ENCODE measurements at regions not wholly inside any gene's neighbourhood (a gene's known extent, or its start where the extent isn't known, plus 50 kb on each side); places are given as distances from the start of the nearest gene placed in this dataset.
A peak's percentile ranks its signal among the peaks of the same experiment; 100 is the strongest.

DNA sequence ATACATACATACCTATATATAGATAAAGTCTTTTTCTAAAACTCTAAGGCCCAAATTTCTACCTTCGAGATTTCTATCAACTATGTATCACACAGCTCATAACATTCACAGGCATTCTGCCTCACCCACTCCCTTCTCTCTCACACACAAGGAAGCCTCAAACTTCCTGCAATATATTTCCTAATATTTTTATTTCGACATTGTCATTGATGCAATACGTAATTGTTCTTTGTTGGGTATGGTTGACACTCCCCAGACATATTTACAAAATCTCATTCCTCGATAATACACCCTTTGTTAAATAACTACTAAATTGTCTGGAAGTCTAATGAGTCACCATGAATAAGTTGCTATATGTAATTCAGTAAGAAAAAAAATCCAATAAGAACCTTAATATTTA lies 143.5 kb downstream of the HNRNPD start:
- no peak for TF ChIP-seq CTCF (IDR thresholded peaks at IDR 0.05)

DNA sequence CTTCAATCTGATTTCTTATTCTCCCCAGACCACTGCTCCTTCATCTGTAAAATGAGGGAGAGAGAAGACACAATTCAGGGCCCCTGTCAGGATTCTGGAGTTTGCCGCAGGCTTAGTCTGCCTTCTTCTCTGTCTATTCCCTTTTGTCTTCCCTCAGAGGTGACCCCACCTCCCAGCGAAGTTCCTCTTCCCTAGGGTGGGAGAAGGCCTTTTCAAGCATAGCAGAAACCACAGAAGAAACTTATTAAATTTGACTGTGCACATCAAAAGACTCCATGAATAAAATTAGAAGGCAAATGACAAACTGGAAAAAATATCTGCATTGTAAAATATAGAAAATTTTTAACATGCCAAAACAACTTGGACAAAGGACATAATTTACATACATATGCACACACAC lies 148.8 kb downstream of the HNRNPD start:
- TF ChIP-seq CTCF (IDR thresholded peaks at IDR 0.05) = no peak

DNA sequence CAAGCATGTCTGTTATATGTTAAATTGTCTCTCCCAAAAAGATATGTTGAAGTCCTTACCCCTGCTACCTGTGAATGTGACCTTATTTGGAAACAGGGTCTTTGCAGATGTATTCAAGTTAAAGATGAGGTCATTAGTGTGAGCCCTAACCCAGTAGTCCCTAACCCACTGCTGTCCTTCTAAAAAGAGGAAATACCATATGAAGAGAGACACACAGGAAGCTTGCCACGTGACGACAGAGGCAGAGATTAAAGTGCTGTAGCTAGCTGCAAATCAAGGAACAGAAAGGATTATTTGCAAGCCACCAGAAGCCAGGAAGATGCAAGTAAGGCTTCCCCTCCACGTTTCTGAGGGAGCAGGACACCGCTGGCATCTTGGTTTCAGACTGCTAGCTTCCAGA lies 150.1 kb downstream of the HNRNPD start:
- no peak for TF ChIP-seq CTCF (IDR thresholded peaks at IDR 0.05)

DNA sequence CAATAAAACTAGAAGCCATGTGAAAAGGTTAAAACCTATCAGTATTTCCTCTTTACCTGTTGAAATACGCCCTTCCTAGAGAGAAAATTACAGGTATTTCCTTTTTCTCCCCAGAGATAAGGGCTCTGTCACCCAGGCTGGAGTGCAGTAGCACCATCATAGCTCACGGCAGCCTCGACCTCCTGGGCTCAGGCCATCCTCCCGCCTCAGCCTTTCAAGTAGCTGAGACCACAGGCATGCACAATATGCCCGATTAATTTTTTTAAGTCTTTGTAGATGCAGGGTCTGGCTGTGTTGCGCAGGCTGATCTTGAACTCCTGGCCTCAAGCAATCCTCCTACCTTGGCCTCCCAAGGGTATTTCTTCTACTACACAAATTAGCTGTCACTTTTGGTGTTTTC lies 154.4 kb downstream of the HNRNPD start:
- no peak for TF ChIP-seq CTCF (IDR thresholded peaks at IDR 0.05)

DNA sequence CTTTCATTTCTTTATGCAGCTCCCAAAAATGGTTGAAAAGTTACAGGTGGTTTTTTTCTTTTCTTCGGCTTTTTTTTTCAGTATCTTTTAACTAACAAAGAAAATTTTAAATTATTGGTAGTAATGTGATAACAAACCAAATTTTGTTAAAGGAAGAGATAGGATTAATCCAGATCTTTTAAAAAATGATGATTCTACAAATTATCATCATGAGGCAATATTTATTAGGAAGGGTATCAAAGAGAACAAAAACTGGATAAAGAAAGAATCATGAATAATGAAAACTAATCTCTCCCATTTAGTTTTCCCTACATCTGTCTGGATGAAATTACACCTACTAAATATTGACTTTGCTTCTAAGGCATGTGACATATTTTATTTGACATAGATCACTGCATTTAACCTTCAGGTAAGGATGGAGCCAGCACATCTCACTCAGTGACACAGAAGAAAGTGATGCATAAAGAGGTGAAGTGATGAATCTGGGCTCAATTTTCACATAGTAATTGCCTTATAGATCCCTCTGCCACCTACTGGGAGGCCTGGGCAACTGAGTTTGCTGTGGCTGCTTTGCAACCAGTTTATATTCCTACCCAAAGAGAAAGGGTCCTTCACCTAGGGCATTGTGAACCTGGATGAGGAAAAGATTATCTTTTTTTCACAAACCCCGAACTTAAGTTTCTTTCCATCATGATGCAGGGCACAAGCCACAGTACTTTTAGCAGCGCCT lies 155.6 kb downstream of the HNRNPD start:
- TF ChIP-seq CTCF (IDR thresholded peaks at IDR 0.05) = peak; percentile 32; the same call in 1 of the 2 replicates

GRCh38 chr4:82216219-82216618 lies 157.6 kb downstream of the HNRNPD start:
- no peak for TF ChIP-seq CTCF (IDR thresholded peaks at IDR 0.05)

- no peak for TF ChIP-seq CTCF (IDR thresholded peaks at IDR 0.05)
Measured at GRCh38 chr4:82215800-82216199, 158.0 kb downstream of the HNRNPD start.

DNA sequence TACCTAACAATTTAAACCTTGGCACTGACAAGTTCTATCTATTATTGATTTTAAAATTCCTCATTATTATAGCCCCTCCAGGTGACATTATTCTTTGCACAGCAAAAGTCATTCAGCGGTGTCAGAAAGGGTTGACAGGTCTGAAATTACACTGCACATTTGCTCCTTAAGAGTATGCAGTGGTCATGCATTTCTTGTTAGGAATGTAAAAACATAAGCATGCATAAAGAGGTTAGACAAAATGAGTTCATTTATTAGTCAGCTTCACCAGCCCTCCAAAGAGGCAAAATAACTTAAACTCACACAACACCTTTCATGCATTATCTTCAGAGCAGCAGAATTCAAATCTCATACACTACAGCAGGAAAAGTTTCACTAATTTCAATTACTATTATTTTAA lies 158.8 kb downstream of the HNRNPD start:
- TF ChIP-seq CTCF (IDR thresholded peaks at IDR 0.05) = no peak
